ENCODE measurements at regions not wholly inside any gene's neighbourhood (a gene's known extent, or its start where the extent isn't known, plus 50 kb on each side); places are given as distances from the start of the nearest gene placed in this dataset.

DNA sequence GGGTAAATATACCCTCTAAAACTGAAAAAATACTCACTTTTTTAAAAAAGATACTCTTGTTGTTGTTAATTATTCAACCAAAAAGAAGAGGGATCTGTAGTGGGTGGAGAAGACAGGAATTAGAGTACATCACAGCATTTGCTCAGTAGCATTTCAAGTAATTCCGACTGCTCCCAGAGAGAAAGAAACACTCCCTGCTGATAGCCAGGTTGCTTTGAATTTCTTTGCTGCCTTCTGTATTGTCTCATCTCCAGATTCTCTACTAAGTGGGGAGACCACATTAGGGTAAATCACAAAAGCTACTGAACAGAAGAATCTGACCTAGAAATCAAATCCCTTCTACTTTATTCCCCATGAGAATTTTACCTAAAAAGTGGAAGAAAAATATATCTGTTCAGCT is 661.1 kb downstream of the BRINP3 start:
- no peak for DNase-seq

DNA sequence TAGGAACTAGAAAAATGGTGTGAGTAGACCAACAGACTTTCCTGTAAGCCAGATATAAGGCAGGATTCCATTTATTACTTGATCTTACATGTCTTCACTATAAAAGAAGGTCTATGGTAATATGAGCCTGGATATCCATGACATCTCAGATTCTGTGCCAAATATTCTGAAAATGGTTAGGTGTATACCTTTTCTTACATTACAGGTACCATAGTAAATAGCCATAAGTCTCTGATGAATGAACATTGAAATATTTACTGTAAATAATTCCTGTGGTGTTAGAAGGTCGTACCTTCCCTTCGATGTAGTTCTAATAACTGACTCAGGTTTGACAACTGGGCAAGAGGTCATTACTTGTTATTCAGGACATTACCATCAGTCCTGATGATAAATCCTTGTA is 657.9 kb downstream of the BRINP3 start:
- DNase-seq = no peak

DNA sequence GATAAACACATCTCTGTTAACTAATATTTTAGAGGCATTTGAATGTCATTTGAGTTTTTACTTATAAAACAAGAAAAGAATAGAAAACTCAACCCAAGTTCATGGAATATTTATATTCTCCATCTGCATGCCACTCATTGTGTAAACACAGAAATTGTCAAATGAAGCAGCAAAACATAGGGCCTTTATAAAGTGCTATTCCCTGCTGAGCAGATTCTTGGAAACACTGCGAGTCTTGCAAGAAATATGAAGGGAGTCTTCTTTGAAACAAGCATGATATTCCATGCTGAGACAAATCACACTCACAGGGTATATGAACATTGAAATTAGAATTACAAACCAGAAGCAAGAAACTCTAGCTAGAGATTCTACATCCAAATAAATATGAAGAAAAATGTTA is 655.8 kb downstream of the BRINP3 start:
- DNase-seq = no peak

DNA sequence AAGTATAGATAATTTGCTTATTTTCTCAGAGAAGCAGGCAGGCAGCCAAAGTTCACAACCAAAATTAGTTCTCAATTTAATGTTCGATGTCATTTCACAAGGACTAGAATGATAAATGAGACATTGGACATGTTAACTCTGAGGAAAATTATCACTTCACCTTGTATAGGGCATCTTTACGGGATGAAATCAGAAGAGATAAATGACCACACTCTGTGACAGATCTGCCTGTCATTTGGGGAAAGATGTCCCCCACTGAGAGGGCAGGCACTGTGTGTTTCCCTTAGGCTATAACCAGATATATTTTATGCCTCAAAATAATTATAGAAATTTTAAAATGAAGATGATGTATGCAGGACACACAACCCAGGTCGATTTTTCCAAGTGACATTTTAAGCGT is 642.9 kb downstream of the BRINP3 start:
- DNase-seq = no peak

DNA sequence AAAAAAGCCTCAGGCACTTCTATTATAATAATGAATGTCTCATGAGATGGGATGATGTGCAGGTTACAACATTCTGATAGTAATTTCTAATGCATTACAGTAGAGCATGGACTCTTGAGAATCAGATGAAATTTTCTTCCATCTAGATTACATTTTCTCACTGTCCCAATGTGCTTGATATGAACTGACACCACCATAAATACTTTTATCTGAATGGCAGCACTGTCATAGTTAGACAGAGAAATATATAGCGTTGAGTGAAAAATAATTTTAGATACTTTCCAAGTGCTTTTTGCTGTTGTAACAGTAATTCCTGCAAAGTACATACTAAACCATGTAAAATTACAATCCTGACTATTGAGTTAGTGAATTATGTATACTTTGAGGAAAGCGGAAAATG is 630.1 kb downstream of the BRINP3 start:
- DNase-seq = no peak

DNA sequence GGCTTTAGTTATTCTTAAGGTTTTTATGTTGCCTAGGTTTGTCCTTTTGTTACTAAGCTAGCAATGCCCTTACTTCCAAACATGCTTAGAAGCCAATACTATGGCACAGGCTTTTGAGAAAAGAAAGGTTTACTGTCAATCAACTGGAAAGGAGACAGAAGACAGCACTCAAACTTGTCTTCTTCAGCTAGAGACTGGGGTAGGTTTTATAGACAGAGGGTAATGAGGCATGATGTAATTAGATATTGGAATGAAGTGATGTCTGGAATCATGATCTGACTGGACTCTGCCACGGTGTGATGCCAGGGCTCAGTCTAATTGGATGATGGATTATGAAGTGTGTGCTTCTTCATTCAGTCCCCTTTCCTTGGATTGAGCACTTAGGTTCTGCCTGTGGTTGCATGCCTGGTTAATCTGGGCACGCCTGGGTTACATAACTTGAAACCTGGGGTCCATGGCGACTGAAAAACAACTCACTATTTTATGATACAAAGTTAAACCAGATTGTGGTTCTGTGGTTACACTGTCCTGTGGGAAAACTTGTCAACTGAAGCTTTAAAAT is 625.8 kb downstream of the BRINP3 start:
- no peak for DNase-seq

DNA sequence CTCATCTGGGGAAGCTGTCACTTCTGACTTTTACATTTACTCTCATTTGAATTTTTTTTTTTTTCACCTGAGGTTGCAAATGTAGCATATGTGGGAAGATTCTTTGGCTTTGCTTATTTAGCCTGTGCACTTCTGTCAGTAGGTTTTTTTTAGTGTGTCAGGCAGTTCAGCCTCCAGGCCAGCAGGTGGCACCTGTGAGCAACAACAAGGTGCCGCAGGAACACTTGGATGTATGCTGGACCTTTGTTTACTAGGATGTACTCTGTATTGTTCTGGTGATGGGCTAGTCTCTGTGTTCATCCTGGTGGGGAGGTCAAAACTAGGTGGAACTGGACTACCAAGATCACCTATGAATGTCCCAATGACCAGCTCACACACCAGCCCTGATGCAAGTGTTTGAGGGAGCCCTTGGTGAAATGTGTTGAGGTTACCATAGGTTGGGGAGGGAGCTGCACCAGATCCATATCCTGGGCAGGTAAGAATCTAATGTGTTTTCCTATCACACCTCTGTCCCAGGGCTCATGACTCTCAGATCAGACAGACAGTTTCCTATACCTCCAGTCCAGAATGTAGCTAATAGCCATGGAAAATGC is 618.2 kb downstream of the BRINP3 start:
- no peak for DNase-seq

DNA sequence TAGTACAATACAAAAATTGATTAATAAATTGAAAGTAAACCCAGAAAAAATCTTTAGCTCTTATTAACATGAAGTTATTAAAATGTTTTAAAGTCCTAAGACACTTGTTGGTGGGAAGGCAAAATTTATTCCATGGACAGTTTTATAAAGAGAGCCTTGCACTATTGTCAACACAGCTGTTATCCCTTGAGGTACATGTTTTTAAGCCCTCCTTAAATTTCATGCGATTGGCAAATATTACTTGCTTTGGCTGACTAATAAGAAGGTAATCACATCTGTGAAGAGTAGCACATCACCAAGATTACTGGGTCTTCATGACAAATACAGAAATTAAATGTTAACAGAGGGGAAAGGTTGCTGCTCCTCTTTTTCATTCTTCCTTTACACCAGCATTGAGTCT is 611.1 kb downstream of the BRINP3 start:
- DNase-seq = no peak

DNA sequence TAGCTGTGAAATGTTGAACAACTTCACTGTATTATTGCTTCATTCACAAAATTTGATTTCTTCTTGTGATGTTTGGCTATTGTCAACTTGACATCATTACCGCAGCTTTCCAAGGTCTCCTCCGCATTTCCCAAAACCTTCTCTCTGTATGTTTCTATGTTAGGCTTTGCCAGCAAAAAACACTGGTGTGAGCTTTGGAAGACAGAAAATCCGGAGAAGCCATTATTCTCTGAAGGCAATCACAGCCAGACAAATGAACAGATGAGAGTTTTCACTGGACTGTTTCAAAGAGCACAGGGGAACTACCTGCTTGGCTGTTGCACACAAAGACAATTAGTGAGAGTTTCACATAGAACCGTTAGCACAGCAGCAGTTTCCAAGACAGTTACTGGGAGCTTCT is 609.6 kb downstream of the BRINP3 start:
- DNase-seq = no peak

DNA sequence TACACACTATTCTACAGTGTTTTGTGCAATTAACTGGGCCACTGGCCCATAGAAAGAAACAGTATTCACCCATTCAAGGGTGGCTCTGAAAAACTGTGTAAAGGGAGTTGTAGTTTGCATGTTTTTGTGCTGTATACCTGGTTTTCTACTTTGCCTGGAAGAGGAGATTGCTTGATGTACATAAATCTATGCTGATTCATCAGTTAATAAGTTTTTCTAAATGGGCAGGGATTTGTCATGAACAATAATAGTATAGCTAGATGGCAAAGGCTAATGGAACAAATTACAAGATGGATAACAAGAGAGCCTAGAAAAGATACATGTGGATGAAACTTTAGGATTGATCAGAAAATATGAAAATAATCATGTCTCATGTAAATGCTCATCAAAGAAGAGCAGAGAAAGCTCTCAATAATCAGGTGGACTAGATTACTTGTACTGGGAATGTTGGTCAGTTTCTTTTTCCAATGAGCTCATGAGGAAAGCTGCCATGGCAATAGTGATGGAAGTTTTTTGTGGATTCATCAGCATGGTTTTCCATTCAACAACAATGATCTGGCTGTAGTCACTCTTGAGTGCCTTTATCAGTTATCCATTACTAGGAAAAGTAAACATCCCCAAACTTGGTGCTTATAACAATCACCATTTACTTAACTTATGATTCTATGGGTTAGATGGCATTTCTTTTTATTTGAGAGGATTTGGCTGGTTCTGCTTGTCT is 602.8 kb downstream of the BRINP3 start:
- no peak for DNase-seq

DNA sequence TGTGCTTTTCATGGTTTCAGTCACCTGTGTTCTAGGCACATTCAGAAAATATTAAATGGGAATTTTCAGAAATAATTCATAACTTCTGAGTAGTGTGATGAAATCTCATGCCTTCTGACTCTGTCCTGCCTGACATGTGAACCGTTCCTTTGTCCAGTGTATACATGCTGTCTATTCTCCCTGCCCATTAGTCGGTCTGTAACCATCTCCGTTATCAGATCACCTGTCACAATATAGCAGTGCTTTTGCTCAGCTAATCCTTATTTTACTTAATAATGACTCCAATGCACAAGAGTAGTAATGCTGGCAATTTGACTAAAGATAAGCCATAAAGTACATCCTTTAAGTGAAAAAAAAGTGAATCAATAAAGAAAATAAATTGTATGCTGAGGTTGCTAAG is 597.5 kb downstream of the BRINP3 start:
- no peak for DNase-seq

DNA sequence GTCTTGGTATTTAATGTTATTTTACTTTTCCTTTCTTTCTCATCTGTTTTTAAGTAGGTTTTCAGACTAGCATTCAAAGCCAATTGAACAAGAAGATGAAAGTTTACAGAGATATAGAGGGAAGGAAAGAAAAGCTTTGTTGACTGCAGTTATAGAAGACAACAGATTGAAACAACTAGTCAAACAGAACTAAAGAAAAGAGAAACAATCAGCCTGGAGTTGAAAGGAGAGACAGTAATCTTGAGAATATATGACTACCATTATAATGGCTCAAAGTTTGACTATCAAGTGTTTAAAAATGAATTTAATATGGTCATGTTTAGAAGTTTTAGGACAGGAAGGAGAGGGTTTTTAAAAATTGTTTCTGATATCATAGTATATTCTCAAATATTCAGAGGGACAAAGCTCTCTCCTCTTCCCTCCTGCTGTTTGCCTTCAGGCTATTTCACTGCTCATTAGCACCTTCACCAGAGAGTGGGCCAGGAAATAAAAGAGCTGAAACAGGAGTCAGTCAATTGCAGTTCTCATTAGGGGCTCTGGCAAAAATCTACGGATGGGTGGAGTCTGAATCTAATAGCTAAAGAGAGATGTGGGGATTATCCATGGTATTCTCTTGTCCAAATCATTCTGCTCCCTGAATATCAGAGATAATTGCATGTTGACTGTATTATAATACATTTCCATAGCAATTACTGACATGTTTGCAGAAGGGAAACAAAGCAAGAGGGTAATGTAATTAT is 577.8 kb downstream of the BRINP3 start:
- no peak for DNase-seq

DNA sequence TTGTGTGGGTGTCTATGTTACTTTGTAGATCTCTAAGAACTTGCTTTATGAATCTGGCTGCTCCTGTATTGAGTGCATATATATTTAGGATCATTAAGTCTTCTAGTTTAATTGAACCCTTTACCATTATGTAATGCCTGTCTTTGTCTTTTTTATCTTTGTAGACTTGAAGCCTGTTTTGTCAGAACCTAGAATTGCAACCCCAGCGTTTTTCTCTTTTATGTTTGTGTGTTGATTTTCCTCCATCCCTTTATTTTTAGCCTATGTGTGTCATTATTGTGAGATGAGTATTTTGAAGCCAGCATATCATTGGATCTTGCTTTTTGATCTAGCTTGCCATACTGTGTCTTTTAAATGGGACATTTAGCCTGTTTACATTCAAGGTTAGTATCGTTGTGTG is 573.2 kb downstream of the BRINP3 start:
- DNase-seq = no peak

DNA sequence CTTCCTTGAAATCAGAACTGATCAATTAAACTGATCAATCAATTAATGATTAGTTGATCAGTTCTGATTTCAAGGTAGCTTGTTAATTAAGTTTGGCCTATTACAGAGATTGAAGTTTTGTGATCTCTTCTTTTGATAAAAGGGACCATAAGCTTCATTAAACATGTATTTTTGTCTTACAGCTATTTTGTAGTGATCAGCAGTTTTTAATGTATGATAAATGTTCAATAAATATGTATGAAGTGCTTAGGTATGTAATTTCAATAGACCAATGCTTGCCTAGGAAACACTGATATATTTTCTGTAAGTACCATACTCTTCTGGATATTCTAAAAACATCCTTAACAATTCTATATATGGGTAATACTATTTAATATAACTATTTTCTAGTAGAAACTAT is 569.6 kb downstream of the BRINP3 start:
- DNase-seq = no peak

DNA sequence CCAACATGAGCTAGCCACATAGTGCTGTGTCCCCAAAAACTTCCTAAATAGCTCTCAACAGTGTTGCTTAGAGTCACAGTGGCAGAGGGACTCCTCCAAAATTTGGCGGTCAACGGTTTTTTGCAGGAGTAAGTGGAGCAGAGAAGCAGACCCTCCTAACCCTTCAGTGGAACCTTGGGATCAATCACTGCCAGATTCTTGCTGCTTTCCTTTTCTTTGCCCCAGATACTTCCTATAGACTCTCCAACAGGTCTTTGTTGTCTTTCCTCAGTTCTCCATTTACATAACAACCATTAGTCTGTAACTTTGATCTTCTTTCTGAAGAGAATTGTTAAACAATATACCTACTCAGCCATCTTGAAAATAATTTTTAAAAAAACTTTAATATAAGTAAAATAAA is 556.1 kb downstream of the BRINP3 start:
- DNase-seq = no peak

DNA sequence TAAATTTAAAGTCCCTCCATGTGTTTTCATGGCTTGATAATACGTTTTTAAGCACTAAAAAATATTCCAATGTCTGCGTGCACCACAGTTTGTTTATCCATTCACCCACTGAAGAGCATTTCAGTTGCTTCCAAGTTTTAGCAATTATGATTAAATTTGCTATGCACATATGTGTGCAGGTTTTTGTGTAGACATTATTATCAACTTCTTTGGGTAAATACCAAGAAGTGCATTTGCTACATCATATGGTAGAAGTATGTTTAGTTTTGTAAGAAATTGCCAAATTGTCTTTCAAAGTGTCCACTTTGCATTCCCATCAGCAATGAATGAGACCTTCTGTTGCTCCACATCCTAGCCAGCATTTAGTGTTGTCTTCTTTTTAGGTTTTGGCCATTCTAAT is 550.0 kb downstream of the BRINP3 start:
- DNase-seq = no peak

DNA sequence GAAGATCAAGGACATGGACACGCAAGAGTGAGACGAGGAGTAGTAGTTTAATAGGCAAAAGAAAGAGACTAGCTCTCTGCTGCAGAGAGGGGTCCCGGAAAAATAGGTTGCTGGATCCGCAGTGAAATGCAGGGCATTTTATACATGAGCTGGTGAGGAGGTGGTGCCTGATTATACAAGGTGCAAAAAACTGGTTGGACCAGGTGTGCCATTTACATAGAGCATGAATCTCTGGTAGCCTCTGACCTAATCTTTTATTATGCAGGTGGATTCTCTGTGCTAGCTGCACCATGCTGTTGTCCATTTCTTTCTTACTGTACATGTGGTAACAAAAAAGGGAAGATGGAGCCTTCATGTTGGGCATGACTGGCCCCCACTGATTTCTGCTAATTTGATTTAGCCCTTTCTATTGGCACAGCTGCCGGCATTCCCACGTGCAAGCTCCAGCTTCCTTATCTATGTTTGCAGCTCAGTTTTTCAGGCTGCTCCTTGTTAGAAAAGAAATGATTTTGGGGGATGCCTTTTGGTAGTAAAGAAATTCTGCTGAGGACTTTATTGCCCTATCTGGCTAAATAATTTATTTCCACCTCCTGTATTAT is 548.1 kb downstream of the BRINP3 start:
- no peak for DNase-seq

DNA sequence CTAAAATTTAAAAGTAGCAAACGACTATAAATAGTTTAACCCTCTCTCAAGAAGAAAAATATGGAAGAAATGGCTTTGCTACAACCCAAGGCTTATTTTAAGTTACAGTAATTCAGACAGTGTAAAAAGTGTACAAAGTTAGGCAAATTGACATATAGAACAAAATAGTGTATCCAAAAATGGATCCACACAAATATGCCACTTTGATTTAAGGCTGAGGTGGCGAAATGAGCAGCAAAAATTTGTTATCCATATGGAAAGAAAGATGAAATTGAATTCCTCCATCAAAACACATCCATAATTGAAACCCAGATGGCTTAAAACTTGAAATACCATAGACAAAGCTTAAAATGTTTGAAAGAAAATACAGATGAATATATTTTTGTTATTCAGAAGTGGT is 540.8 kb downstream of the BRINP3 start:
- DNase-seq = no peak

DNA sequence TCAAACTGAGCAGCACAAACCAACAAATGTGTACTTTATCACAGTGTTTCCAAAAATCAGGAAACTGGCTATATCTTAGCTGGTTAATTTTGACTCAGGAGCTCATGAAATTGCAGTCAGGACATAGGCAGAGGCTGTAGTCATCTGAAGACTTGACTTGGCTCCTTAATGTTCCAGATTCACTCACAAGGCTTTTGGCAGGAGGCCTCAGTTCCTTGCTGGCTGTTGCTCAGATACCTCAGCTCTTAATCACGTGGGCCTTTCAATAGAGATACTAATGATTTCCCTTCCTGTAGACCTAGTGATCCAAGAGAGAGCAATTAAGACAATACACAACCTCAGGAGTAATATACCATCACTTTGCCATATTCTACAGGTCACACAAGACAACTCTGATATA is 537.7 kb downstream of the BRINP3 start:
- no peak for DNase-seq

DNA sequence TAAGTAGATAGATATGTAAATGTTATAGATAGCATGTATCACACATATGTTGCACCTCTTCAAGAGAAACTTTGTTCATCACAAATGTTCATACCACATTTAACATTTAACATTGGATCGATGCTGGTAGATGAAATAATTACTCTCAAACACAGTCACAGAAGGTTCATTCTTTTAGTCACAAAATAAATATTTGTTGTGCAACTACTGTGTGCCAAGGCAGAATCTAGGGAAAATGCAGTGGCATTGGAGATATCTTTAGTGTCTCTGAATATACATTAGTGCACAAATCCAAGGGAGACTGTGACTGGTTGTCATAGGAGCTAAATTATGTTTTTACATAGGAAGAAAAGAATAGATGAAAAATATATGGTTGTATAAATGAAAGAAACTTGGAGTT is 535.7 kb downstream of the BRINP3 start:
- no peak for DNase-seq

DNA sequence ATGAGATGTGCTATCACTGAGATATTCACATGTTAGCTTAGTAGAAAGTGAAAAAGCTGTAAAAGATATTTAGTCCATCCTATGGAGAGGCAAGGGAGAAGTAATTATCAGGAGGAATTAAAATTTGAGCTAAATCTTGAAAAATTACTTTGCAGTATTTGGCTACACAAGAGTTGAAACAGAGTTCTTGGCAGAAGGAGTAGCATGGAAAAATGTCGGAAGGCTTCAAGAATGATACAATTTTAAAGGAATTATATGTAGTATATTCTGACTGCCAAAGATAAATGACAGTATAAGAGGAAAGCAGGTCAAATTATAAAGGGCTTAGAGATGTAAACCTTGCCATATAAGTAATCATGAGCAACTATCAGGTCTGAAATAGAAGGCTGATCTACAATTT is 518.9 kb downstream of the BRINP3 start:
- no peak for DNase-seq

DNA sequence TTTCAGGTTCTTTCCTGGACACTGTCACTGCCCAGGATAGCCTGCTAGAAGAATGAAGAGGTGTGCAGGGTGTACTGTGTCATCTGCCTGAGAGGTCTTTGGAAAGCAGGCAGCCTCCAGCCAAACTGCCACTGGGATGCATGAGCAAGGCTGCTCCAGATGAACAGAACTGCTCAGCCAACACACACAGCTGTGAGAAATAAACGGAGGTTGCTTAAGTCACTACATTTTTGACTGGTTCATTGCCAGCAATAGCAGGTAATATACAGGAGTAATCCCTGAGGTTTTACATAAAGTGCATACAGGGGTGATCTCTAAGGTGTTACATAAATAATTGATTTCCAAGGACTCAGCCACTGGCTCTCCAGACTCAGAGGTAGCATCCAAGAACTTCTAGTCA is 516.9 kb downstream of the BRINP3 start:
- no peak for DNase-seq

DNA sequence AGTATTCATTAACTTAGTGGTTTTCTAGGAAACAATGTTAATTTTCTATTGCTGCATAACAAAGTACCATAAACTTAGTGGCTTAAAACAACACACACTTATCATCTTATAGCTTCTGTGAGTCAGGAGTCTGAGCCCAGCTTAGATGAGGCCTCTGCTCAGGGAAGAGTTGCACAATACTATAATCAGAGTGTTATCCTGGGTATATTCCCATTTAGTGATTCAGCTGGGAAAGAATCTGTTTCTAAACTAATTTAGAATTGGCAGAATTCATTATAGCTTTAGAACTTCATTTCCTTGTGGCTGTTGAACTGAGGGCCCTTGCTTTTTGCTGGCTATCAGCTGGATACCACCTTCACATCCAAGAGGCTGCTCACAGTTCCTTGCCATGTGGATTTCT is 515.5 kb downstream of the BRINP3 start:
- DNase-seq = no peak
